Keratinocyte (primary cell): ENCODE measurements at regions not wholly inside any gene's neighbourhood (a gene's known extent, or its start where the extent isn't known, plus 50 kb on each side); places are given as distances from the start of the nearest gene placed in this dataset.

Source experiments
- DNase-seq: peaks from one replicate; pipeline ENCODE4 v3.0.0-alpha.2; 2011; ENCODE audit warnings: low read depth, missing footprints, low spot score
- FAIRE-seq: peaks from 2 replicates; lab custom pipeline; 2011; peaks lifted over from hg19 to GRCh38; lab: Jason Lieb, UNC
- H2AFZ ChIP-seq: 2 replicates; pipeline ENCODE4 v1.6.0; 2012; ENCODE audit warnings: low read length, control low read depth, inconsistent platforms; ENCODE audit not compliant: control insufficient read depth
- H3K27ac ChIP-seq: 2 replicates; pipeline ENCODE4 v1.5.1; 2011; ENCODE audit warnings: low read length; ENCODE audit not compliant: control insufficient read depth, insufficient read depth
- H3K27me3 ChIP-seq: 3 replicates; pipeline ENCODE4 v1.6.0; 2011; ENCODE audit warnings: low read length; ENCODE audit not compliant: control insufficient read depth, insufficient read depth; ENCODE audit errors: extremely low read depth
- H3K36me3 ChIP-seq, 2 experiments: 2 replicates in 1 of 2; 3 replicates in 1 of 2; pipeline ENCODE4 v1.5.1; 2011; ENCODE audit warnings: low read length in 2 of 2, mild to moderate bottlenecking in 1 of 2; ENCODE audit not compliant: control insufficient read depth in 2 of 2, insufficient read depth in 2 of 2; ENCODE audit errors: extremely low read depth in 1 of 2
- H3K4me1 ChIP-seq: 3 replicates; pipeline ENCODE4 v1.5.1; 2011; ENCODE audit warnings: low read length; ENCODE audit not compliant: control insufficient read depth, insufficient read depth; ENCODE audit errors: extremely low read depth
- H3K4me2 ChIP-seq: 3 replicates; pipeline ENCODE4 v1.6.0; 2011; ENCODE audit warnings: low read depth, low read length; ENCODE audit not compliant: control insufficient read depth, insufficient read depth; ENCODE audit errors: extremely low read depth
- H3K4me3 ChIP-seq, 3 experiments: fragments of 200-600 bp in 1 of 3; sonication (generic) in 1 of 3; 2 replicates in 2 of 3; 3 replicates in 1 of 3; pipeline ENCODE4 v1.5.1; 2011 to 2016; ENCODE audit warnings: low read length in 3 of 3, mild to moderate bottlenecking in 3 of 3, control low read depth in 2 of 3, inconsistent platforms in 1 of 3, low read depth in 1 of 3, mixed read lengths in 1 of 3, mixed run types in 1 of 3, moderate library complexity in 1 of 3; ENCODE audit not compliant: control insufficient read depth in 2 of 3, insufficient read depth in 2 of 3; ENCODE audit errors: extremely low read depth in 1 of 3
- H3K79me2 ChIP-seq: 2 replicates; pipeline ENCODE4 v1.6.0; 2012; ENCODE audit warnings: low read length; ENCODE audit not compliant: control insufficient read depth, insufficient read depth
- H3K9ac ChIP-seq: 3 replicates; pipeline ENCODE4 v1.6.0; 2011; ENCODE audit warnings: low read length; ENCODE audit not compliant: control insufficient read depth, insufficient read depth; ENCODE audit errors: extremely low read depth
- H3K9me1 ChIP-seq: 3 replicates; pipeline ENCODE4 v1.6.0; 2011; ENCODE audit warnings: low read length; ENCODE audit not compliant: control insufficient read depth, insufficient read depth; ENCODE audit errors: extremely low read depth
- H3K9me3 ChIP-seq: 2 replicates; pipeline ENCODE4 v1.5.1; 2012; ENCODE audit warnings: low read depth, low read length; ENCODE audit not compliant: control insufficient read depth
- H4K20me1 ChIP-seq: 3 replicates; pipeline ENCODE4 v1.6.0; 2011; ENCODE audit warnings: low read length; ENCODE audit not compliant: control insufficient read depth, insufficient read depth; ENCODE audit errors: extremely low read depth
- CTCF ChIP-seq, 3 experiments: IDR thresholded peaks in 1 of 3; conservative IDR thresholded peaks in 1 of 3; optimal IDR thresholded peaks in 1 of 3; 2 replicates in 2 of 3; 3 replicates in 1 of 3; pipeline versions ENCODE3 to v1.5.1; 2011; ENCODE audit warnings: low read length in 3 of 3, mild to moderate bottlenecking in 3 of 3, moderate library complexity in 2 of 3, control low read depth in 1 of 3, inconsistent platforms in 1 of 3; ENCODE audit not compliant: insufficient read depth in 2 of 3; ENCODE audit errors: extremely low read depth in 1 of 3
- EZH2 ChIP-seq: IDR thresholded peaks from one replicate; pipeline ENCODE4 v1.6.1; 2012; ENCODE audit warnings: inconsistent platforms, mild to moderate bottlenecking, low read length, moderate library complexity
- dilution Hi-C: fragments of 300-500 bp; cut with MboI; formaldehyde crosslinking; loops from one replicate; pipeline ENCODE4 v1.7.0; 2020; ENCODE audit warnings: low sequenced_read_pairs; ENCODE audit not compliant: extremely low pct_ligation_motif_present

GRCh38 chr10:2145926-2146478 lies 408.7 kb upstream of the ADARB2 start:
- H3K36me3 ChIP-seq, result no peaks in the 10 kb centered on the region
- no peaks in the 10 kb centered on the region for H4K20me1 ChIP-seq
- DNase-seq (no peak), FAIRE-seq (no peak)
- dilution Hi-C loops, result no loop called here
- H3K4me3 ChIP-seq, result no peak overlapping the region
- H3K27ac ChIP-seq, result no peak overlapping the region
- H3K4me1 ChIP-seq, result no peaks in the 10 kb centered on the region
- H3K79me2 ChIP-seq, result no peaks in the 10 kb centered on the region
- H3K27me3 ChIP-seq, result no peaks in the 10 kb centered on the region
- TF ChIP-seq EZH2 (no peak), CTCF (optimal IDR thresholded peaks at IDR 0.05 in 1 of 3, IDR thresholded peaks at IDR 0.05 in 1 of 3, conservative IDR thresholded peaks at IDR 0.05 in 1 of 3; ENCODE audit: extremely low read depth in 1 of 3, insufficient read depth in 2 of 3, low read length in 3 of 3) (no peak)
- H3K9me3 ChIP-seq, result no peaks in the 10 kb centered on the region
- no peak overlapping the region for H3K4me2 ChIP-seq
- no peaks in the 10 kb centered on the region for H3K9me1 ChIP-seq
- no peak overlapping the region for H2AFZ ChIP-seq
- no peak overlapping the region for H3K9ac ChIP-seq

DNA sequence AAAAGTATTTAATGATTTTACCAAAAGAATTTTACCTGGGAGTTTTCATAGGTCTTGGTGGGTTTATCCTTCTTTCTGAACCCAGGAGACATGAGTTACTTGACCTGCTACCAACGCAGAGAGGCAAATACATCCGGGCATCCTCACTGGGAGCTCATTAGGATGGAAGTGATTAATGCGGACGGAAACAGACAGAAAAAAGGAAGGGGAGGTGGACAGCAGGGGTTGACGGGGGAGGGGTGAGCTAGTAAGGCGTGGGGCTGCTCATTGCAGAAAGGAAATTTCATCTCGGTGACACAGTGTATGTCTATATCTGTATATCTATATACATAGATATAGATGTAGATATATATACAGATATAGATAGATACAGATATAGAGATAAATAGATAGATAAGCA lies 408.2 kb upstream of the ADARB2 start:
- H3K9ac ChIP-seq, result no peak overlapping the region
- no peaks in the 10 kb centered on the region for H3K9me1 ChIP-seq
- no peaks in the 10 kb centered on the region for H3K4me1 ChIP-seq
- dilution Hi-C loops, result no loop called here
- no peaks in the 10 kb centered on the region for H3K79me2 ChIP-seq
- no peak overlapping the region for H2AFZ ChIP-seq
- no peaks in the 10 kb centered on the region for H3K9me3 ChIP-seq
- FAIRE-seq (no peak), DNase-seq (no peak)
- H4K20me1 ChIP-seq, result no peaks in the 10 kb centered on the region
- H3K4me3 ChIP-seq, result no peak overlapping the region
- no peak overlapping the region for H3K27ac ChIP-seq
- H3K36me3 ChIP-seq, result no peaks in the 10 kb centered on the region
- TF ChIP-seq CTCF (optimal IDR thresholded peaks at IDR 0.05 in 1 of 3, IDR thresholded peaks at IDR 0.05 in 1 of 3, conservative IDR thresholded peaks at IDR 0.05 in 1 of 3; ENCODE audit: extremely low read depth in 1 of 3, insufficient read depth in 2 of 3, low read length in 3 of 3) (no peak), EZH2 (no peak)
- H3K27me3 ChIP-seq, result no peaks in the 10 kb centered on the region
- no peak overlapping the region for H3K4me2 ChIP-seq
